CD14-positive monocyte (primary cell): ENCODE measurements at regions not wholly inside any gene's neighbourhood (a gene's known extent, or its start where the extent isn't known, plus 50 kb on each side); places are given as distances from the start of the nearest gene placed in this dataset.

Source experiments
- DNase-seq, 3 donors: peaks; one replicate each; pipeline ENCODE4 v3.0.0-alpha.2; 2011 to 2022
- H2AFZ ChIP-seq: 2 replicates; pipeline ENCODE4 v1.6.0; 2012; ENCODE audit warnings: mild to moderate bottlenecking, low read depth, low read length, inconsistent platforms; ENCODE audit not compliant: insufficient read depth, poor library complexity, severe bottlenecking
- H3K27ac ChIP-seq, 2 donors: 1 replicate in 1 of 2; 2 replicates in 1 of 2; pipeline ENCODE4 v1.5.1; 2012 to 2013; ENCODE audit warnings: low read length in 2 of 2, control low read depth in 1 of 2, inconsistent platforms in 1 of 2, low read depth in 1 of 2, mild to moderate bottlenecking in 1 of 2
- H3K27me3 ChIP-seq, 2 donors: one replicate each; pipeline versions ENCODE4 v1.6.0 to v1.6.1; 2011 to 2013; ENCODE audit warnings: low read length in 2 of 2; ENCODE audit not compliant: control insufficient read depth in 2 of 2, insufficient read depth in 2 of 2
- H3K36me3 ChIP-seq, 2 donors: replicated peaks in 1 of 2; 1 replicate in 1 of 2; 2 replicates in 1 of 2; pipeline versions ENCODE4 v1.5.1 to v1.6.1; 2012 to 2013; ENCODE audit warnings: low read length in 2 of 2, control low read depth in 1 of 2, inconsistent platforms in 1 of 2, mild to moderate bottlenecking in 1 of 2; ENCODE audit not compliant: insufficient read depth in 2 of 2, control insufficient read depth in 1 of 2
- H3K4me1 ChIP-seq, 2 donors: 1 replicate in 1 of 2; 2 replicates in 1 of 2; pipeline versions ENCODE4 v1.5.1 to v1.6.1; 2012 to 2013; ENCODE audit warnings: low read length in 2 of 2, control low read depth in 1 of 2, inconsistent platforms in 1 of 2, mild to moderate bottlenecking in 1 of 2, moderate library complexity in 1 of 2; ENCODE audit not compliant: insufficient read depth in 2 of 2, control insufficient read depth in 1 of 2
- H3K4me2 ChIP-seq: replicated peaks from 2 replicates; pipeline ENCODE3; 2012; ENCODE audit warnings: low read length, moderate library complexity, mild to moderate bottlenecking; ENCODE audit not compliant: poor library complexity, severe bottlenecking; ENCODE audit errors: extremely low read depth
- H3K4me3 ChIP-seq, 3 experiments: fragments of 200-600 bp in 1 of 3; sonication (generic) in 1 of 3; replicated peaks in 1 of 3; 1 replicate in 2 of 3; 2 replicates in 1 of 3; pipeline ENCODE4 v1.5.1; 2011 to 2013; ENCODE audit warnings: low read length in 3 of 3, mild to moderate bottlenecking in 3 of 3, control low read depth in 2 of 3, low read depth in 2 of 3, inconsistent platforms in 1 of 3, moderate library complexity in 1 of 3
- H3K79me2 ChIP-seq: 2 replicates; pipeline ENCODE4 v1.6.0; 2012; ENCODE audit warnings: mild to moderate bottlenecking, control low read depth, inconsistent platforms, low read length, moderate library complexity; ENCODE audit not compliant: insufficient read depth
- H3K9ac ChIP-seq: 2 replicates; pipeline ENCODE4 v1.6.0; 2017; ENCODE audit warnings: low read length, mild to moderate bottlenecking; ENCODE audit not compliant: insufficient read depth, poor library complexity, severe bottlenecking
- H3K9me3 ChIP-seq, 2 donors: replicated peaks in 1 of 2; 1 replicate in 1 of 2; 2 replicates in 1 of 2; pipeline versions ENCODE4 v1.5.1 to v1.6.1; 2012 to 2013; ENCODE audit warnings: low read length in 2 of 2, control low read depth in 1 of 2; ENCODE audit not compliant: control insufficient read depth in 1 of 2, insufficient read depth in 1 of 2
- H4K20me1 ChIP-seq: 2 replicates; pipeline ENCODE4 v1.6.0; 2012; ENCODE audit warnings: mild to moderate bottlenecking, low read length, control low read depth, moderate library complexity; ENCODE audit not compliant: insufficient read depth
- H3K27ac Mint-ChIP-seq, 7 donors: one replicate each; pipeline ENCODE4 v1.8.0; 2020; ENCODE audit warnings: mild to moderate bottlenecking in 7 of 7, mixed read lengths in 7 of 7, moderate library complexity in 6 of 7, inconsistent platforms in 2 of 7
- H3K27me3 Mint-ChIP-seq, 3 donors: one replicate each; pipeline ENCODE4 v1.8.0; 2021 to 2022; ENCODE audit warnings: low read depth in 3 of 3, mild to moderate bottlenecking in 3 of 3, mixed read lengths in 3 of 3, moderate library complexity in 3 of 3, inconsistent platforms in 1 of 3
- H3K36me3 Mint-ChIP-seq, 2 donors: one replicate each; pipeline ENCODE4 v1.8.0; 2020; ENCODE audit warnings: mixed read lengths in 2 of 2, inconsistent platforms in 1 of 2, mild to moderate bottlenecking in 1 of 2
- H3K4me1 Mint-ChIP-seq: one replicate; pipeline ENCODE4 v1.8.0; 2020; ENCODE audit warnings: mild to moderate bottlenecking, mixed read lengths
- H3K4me3 Mint-ChIP-seq, 2 donors: one replicate each; pipeline ENCODE4 v1.8.0; 2020; ENCODE audit warnings: mild to moderate bottlenecking in 2 of 2, mixed read lengths in 2 of 2, moderate library complexity in 1 of 2
- H3K9me3 Mint-ChIP-seq, 7 donors: one replicate each; pipeline ENCODE4 v1.8.0; 2020 to 2022; ENCODE audit warnings: mixed read lengths in 7 of 7, mild to moderate bottlenecking in 6 of 7, moderate library complexity in 6 of 7, inconsistent platforms in 2 of 7
- WGBS: methylation state at CpG from one replicate; pipeline ENCODE4 v1.1.5; 2013; ENCODE audit warnings: missing lambda C conversion rate; ENCODE audit not compliant: insufficient coverage; 5-methylcytosine and 5-hydroxymethylcytosine counted together
- intact Hi-C, 2 donors: fragments of 100-400 bp; cut with micrococcal nuclease; formaldehyde crosslinking; loops; one replicate each; pipeline versions ENCODE4 v1.15.0 to v1.15.1; 2023
- TF ChIP-seq, protein P1 (sequence below): fragments of 200-600 bp; IDR thresholded peaks from one replicate; pipeline ENCODE4 v1.8.0; 2022; ENCODE audit warnings: antibody characterized with exemption, mild to moderate bottlenecking

DNA sequence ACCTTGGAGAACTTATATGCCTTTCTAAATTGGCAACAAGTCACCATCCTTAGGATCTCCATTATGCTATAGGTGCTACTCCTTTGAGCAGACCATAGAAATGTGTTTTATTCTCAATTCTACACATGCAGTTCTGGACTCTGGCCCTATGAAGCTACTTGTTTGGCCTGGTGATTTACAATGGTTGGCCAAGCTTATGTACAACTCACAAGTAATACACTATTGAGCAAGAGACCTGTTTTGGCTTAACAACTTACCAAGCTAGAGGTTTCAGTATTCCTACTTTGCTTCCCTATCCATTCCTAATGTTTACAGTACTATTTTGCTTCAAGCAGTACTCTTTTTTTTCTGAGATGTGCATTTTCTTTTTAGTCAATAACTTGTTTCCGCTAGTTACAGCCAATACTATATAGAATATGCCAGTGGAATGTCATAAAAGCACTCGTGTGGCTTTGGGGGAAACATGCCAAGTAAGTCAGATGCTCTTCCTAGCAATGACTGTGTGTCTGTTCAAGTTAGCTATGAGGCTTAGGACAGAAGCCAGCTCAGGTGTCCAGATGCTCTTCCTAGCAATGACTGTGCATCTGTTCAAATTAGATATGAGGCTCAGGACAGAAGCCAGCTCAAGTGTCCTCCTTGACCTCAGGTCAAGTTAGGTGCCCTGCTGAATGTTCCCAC is 174.9 kb upstream of the SEMA6D start:
- Mint-ChIP-seq H3K9me3 (peaks cover 0 to 12% (median 6%) of the 10 kb centered on the region in 7 donors), H3K4me3 (no peak overlapping the region)
- intact Hi-C loops, result no loop called here

DNA sequence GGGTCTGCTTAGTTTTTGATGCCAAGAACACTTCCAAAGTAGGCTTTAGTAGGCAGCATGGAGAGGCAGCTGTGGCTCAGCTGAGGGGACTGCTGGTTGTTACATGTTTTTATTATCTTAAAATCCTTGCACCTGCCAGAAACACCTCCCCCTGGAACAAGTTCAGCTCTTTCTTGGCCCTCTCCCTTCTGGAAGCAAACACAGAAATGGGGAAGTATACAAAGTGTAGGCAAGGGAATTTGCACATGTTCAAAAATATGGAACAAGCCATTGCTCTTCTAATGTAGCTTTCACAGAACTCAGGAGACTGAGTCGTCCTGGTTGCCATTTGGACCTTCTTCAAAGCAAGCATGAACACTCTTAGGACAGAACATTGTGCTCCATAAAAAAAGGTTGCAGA is 169.1 kb upstream of the SEMA6D start:
- intact Hi-C loops, result no loop called here
- no peaks in the 10 kb centered on the region for H3K9me3 ChIP-seq
- H3K27me3 Mint-ChIP-seq, result peaks cover 2 to 9% (median 3%) of the 10 kb centered on the region in 3 donors

More for the DNA sequence above, 174.9 kb upstream of the SEMA6D start:
- no peak overlapping the region for H3K27ac Mint-ChIP-seq
- H3K36me3 Mint-ChIP-seq, result no peaks in the 10 kb centered on the region
- WGBS, result no CpG with 5 or more reads among the region's 2 CpGs
- Histone ChIP-seq H3K79me2 (no peaks in the 10 kb centered on the region), H3K27ac (no peak overlapping the region), H3K9me3 (no peaks in the 10 kb centered on the region), H3K4me3 (no peak overlapping the region), H2AFZ (no peak overlapping the region), H3K36me3 (no peaks in the 10 kb centered on the region), H3K4me2 (no peak overlapping the region), H4K20me1 (no peaks in the 10 kb centered on the region), H3K4me1 (no peaks in the 10 kb centered on the region), H3K27me3 (peaks cover 44 to 51% of the 10 kb centered on the region in 2 donors), H3K9ac (no peak overlapping the region)
- no peaks in the 10 kb centered on the region for H3K4me1 Mint-ChIP-seq
- TF ChIP-seq, protein P1, sequence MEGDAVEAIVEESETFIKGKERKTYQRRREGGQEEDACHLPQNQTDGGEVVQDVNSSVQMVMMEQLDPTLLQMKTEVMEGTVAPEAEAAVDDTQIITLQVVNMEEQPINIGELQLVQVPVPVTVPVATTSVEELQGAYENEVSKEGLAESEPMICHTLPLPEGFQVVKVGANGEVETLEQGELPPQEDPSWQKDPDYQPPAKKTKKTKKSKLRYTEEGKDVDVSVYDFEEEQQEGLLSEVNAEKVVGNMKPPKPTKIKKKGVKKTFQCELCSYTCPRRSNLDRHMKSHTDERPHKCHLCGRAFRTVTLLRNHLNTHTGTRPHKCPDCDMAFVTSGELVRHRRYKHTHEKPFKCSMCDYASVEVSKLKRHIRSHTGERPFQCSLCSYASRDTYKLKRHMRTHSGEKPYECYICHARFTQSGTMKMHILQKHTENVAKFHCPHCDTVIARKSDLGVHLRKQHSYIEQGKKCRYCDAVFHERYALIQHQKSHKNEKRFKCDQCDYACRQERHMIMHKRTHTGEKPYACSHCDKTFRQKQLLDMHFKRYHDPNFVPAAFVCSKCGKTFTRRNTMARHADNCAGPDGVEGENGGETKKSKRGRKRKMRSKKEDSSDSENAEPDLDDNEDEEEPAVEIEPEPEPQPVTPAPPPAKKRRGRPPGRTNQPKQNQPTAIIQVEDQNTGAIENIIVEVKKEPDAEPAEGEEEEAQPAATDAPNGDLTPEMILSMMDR, result no peak
- H3K27me3 Mint-ChIP-seq, result peaks cover 23 to 47% (median 28%) of the 10 kb centered on the region in 3 donors
- no peak for DNase-seq

More for the DNA sequence above, 169.1 kb upstream of the SEMA6D start:
- WGBS, result no CpG with 5 or more reads among the region's 1 CpG
- Histone ChIP-seq H3K9ac (no peak overlapping the region), H3K36me3 (no peaks in the 10 kb centered on the region), H3K4me1 (no peaks in the 10 kb centered on the region), H2AFZ (no peak overlapping the region), H4K20me1 (no peaks in the 10 kb centered on the region), H3K4me2 (no peak overlapping the region), H3K27ac (no peak overlapping the region), H3K27me3 (peaks cover 5 to 6% of the 10 kb centered on the region in 2 donors), H3K79me2 (no peaks in the 10 kb centered on the region), H3K4me3 (no peak overlapping the region)
- Mint-ChIP-seq H3K4me3 (no peak overlapping the region), H3K36me3 (no peaks in the 10 kb centered on the region), H3K9me3 (peaks cover 0 to 8% (median 2%) of the 10 kb centered on the region in 7 donors), H3K4me1 (no peaks in the 10 kb centered on the region), H3K27ac (no peak overlapping the region)
- TF ChIP-seq, protein P1, result no peak
- no peak for DNase-seq
